Gastroesophageal sphincter (tissue), 3 donors: ENCODE measurements at regions not wholly inside any gene's neighbourhood (a gene's known extent, or its start where the extent isn't known, plus 50 kb on each side); places are given as distances from the start of the nearest gene placed in this dataset.

ENCODE experiments used
- CTCF ChIP-seq, 4 experiments: fragments of 200-600 bp in 2 of 4; fragments of 450-650 bp in 2 of 4; sonication (generic) in 1 of 4; IDR thresholded peaks; one replicate each; pipeline ENCODE4 v1.5.1; 2017 to 2019; ENCODE audit warnings: antibody characterized with exemption in 4 of 4, mild to moderate bottlenecking in 2 of 4, moderate library complexity in 2 of 4
- EP300 ChIP-seq: sonication (generic); formaldehyde crosslinking; IDR thresholded peaks from one replicate; pipeline ENCODE4 v1.6.1; 2017; ENCODE audit warnings: antibody characterized with exemption, mild to moderate bottlenecking
- POLR2A ChIP-seq, 2 donors: fragments of 450-650 bp; IDR thresholded peaks; one replicate each; pipeline ENCODE4 v1.6.1; 2017; ENCODE audit warnings: antibody characterized with exemption in 2 of 2, mild to moderate bottlenecking in 2 of 2, moderate library complexity in 1 of 2
- POLR2AphosphoS5 ChIP-seq: sonication (generic); formaldehyde crosslinking; IDR thresholded peaks from one replicate; pipeline ENCODE4 v1.6.1; 2017; ENCODE audit warnings: antibody characterized with exemption

GRCh38 chr2:95729597-95729955 is 137.8 kb downstream of the TRIM43 start:
- TF ChIP-seq CTCF (IDR thresholded peaks at IDR 0.05) (no peak), POLR2AphosphoS5 (no peak), POLR2A (IDR thresholded peaks at IDR 0.05) (no peak), EP300 (no peak)
